ENCODE measurements at regions not wholly inside any gene's neighbourhood (a gene's known extent, or its start where the extent isn't known, plus 50 kb on each side); places are given as distances from the start of the nearest gene placed in this dataset.
"Not testable (repeated sequence)": the region's sequence is repeated elsewhere in the genome, so short reads cannot be mapped to it uniquely, and the experiment has no call there.

GRCh38 chr4:120209706-120210105 is 143.1 kb upstream of the MAD2L1 start:
- intact Hi-C loops (cut with micrococcal nuclease), result no loop called here

- intact Hi-C loops (cut with micrococcal nuclease), result no loop called here
Observed at GRCh38 chr4:120207021-120207420, 140.4 kb upstream of the MAD2L1 start.

- intact Hi-C loops (cut with micrococcal nuclease), result no loop called here
Observed at GRCh38 chr4:120202222-120202621, 135.6 kb upstream of the MAD2L1 start.

- intact Hi-C loops (cut with micrococcal nuclease), result not testable (repeated sequence)
Observed at GRCh38 chr4:120200573-120201110, 134.0 kb upstream of the MAD2L1 start.

GRCh38 chr4:120198411-120198810 is 131.8 kb upstream of the MAD2L1 start:
- intact Hi-C loops (cut with micrococcal nuclease), result no loop called here

GRCh38 chr4:120177603-120178002 is 111.0 kb upstream of the MAD2L1 start:
- intact Hi-C loops (cut with micrococcal nuclease), result no loop called here

- intact Hi-C loops (cut with micrococcal nuclease), result no loop called here
Observed at GRCh38 chr4:120175272-120175671, 108.6 kb upstream of the MAD2L1 start.

GRCh38 chr4:120163895-120164294 is 97.2 kb upstream of the MAD2L1 start:
- intact Hi-C loops (cut with micrococcal nuclease), result no loop called here

GRCh38 chr4:120158841-120159463 is 92.3 kb upstream of the MAD2L1 start:
- intact Hi-C loops (cut with micrococcal nuclease), result loop anchor here (5.0 kb wide), 1 partner anchor 1033 kb away; no protein-coding TSS in a partner anchor

- intact Hi-C loops (cut with micrococcal nuclease), result loop anchor here (5.0 kb wide), 1 partner anchor 1034 kb away; no protein-coding TSS in a partner anchor
Observed at GRCh38 chr4:120158046-120158445, 91.4 kb upstream of the MAD2L1 start.

GRCh38 chr4:120156120-120156718 is 89.6 kb upstream of the MAD2L1 start:
- intact Hi-C loops (cut with micrococcal nuclease), result loop anchor here (1.0 to 5.0 kb wide), 8 partner anchors 85 to 1570 kb away; no protein-coding TSS in a partner anchor

GRCh38 chr4:120155287-120155686 is 88.6 kb upstream of the MAD2L1 start:
- intact Hi-C loops (cut with micrococcal nuclease), result loop anchor here (5.0 kb wide), 1 partner anchor 1037 kb away; no protein-coding TSS in a partner anchor

- intact Hi-C loops (cut with micrococcal nuclease), result no loop called here
Observed at GRCh38 chr4:120144634-120145033, 78.0 kb upstream of the MAD2L1 start.

- intact Hi-C loops (cut with micrococcal nuclease), result no loop called here
Observed at GRCh38 chr4:120144041-120144440, 77.4 kb upstream of the MAD2L1 start.

GRCh38 chr4:120139392-120139791 is 72.7 kb upstream of the MAD2L1 start:
- intact Hi-C loops (cut with micrococcal nuclease), result no loop called here

- intact Hi-C loops (cut with micrococcal nuclease), result no loop called here
Observed at GRCh38 chr4:120132935-120133334, 66.3 kb upstream of the MAD2L1 start.

- intact Hi-C loops (cut with micrococcal nuclease), result no loop called here
Observed at GRCh38 chr4:120130786-120131185, 64.1 kb upstream of the MAD2L1 start.

Data from T-helper 1 cell treated with Interleukin-12 subunit alpha and Interleukin-12 subunit beta and Interleukin-4 antibody, amounts not matched to agents 30 ng/mL and 1 ng/mL, for 36 hours (primary cell).